NT2/D1 (cell line): ENCODE measurements at regions not wholly inside any gene's neighbourhood (a gene's known extent, or its start where the extent isn't known, plus 50 kb on each side); places are given as distances from the start of the nearest gene placed in this dataset.

Source experiments
- DNase-seq: peaks from one replicate; pipeline ENCODE4 v3.0.0-alpha.2; 2011; ENCODE audit warnings: low read depth, low spot score
- H3K27me3 ChIP-seq: 2 replicates; pipeline ENCODE4 v1.6.0; 2011; ENCODE audit warnings: mild to moderate bottlenecking; ENCODE audit not compliant: insufficient read length, insufficient read depth
- H3K36me3 ChIP-seq: 2 replicates; pipeline ENCODE4 v1.6.1; 2011; ENCODE audit warnings: mild to moderate bottlenecking, low read length, mixed read lengths; ENCODE audit not compliant: insufficient read depth, insufficient read length
- H3K4me1 ChIP-seq: 2 replicates; pipeline ENCODE4 v1.5.1; 2011; ENCODE audit not compliant: insufficient read depth, insufficient read length
- H3K4me3 ChIP-seq: 2 replicates; pipeline ENCODE4 v1.5.1; 2011; ENCODE audit warnings: low read depth; ENCODE audit not compliant: insufficient read length
- H3K9ac ChIP-seq: 2 replicates; pipeline ENCODE4 v1.6.0; 2011; ENCODE audit warnings: low read depth; ENCODE audit not compliant: insufficient read length
- H3K9me3 ChIP-seq: 2 replicates; pipeline ENCODE4 v1.5.1; 2011; ENCODE audit warnings: mild to moderate bottlenecking, low read length; ENCODE audit not compliant: insufficient read depth
- SUZ12 ChIP-seq: IDR thresholded peaks from 2 replicates; pipeline ENCODE4 v1.6.1; 2011; ENCODE audit not compliant: insufficient read length, insufficient read depth; ENCODE audit errors: extremely low read depth
- YY1 ChIP-seq: IDR thresholded peaks from 2 replicates; pipeline ENCODE4 v1.6.1; 2011; ENCODE audit not compliant: insufficient read length, insufficient read depth
- ZNF274 ChIP-seq: IDR thresholded peaks from 2 replicates; pipeline ENCODE4 v1.6.1; 2011; ENCODE audit warnings: mild to moderate bottlenecking, low read depth, low read length

GRCh38 chr1:181191494-181192040 lies 103.1 kb downstream of the IER5 start:
- no peak overlapping the region for H3K9ac ChIP-seq
- H3K4me3 ChIP-seq = no peak overlapping the region
- TF ChIP-seq SUZ12 = no peak
- TF ChIP-seq YY1 = no peak
- TF ChIP-seq ZNF274 = no peak
- H3K4me1 ChIP-seq = peaks cover 6% of the 10 kb centered on the region
- H3K27me3 ChIP-seq = peaks cover 16% of the 10 kb centered on the region
- DNase-seq = no peak
- peaks cover 8% of the 10 kb centered on the region; the same call in 1 of the 2 replicates for H3K9me3 ChIP-seq
- no peaks in the 10 kb centered on the region for H3K36me3 ChIP-seq

DNA sequence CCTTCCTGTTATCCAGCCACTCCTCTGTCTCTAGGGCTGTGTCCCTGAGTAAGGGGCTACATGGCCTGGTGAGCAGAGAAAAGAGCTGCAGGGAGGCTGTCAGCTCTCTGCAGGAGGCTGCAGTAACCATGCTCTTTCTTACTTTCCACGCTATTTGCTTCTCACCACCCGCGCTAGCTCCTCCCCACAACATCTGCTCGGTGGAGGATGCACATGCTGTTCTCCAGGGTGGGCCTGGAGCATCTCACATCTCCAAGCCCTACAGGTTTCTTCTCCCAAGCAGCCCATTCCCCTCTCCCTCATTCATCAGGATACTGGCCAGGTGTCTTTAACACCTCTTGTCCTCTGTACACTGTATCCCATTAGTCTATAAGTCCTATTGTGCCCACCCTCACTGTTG lies 103.8 kb downstream of the IER5 start:
- Histone ChIP-seq H3K9ac (no peak overlapping the region), H3K4me3 (no peak overlapping the region), H3K36me3 (no peaks in the 10 kb centered on the region), H3K27me3 (peaks cover 12% of the 10 kb centered on the region), H3K9me3 (peaks cover 8% of the 10 kb centered on the region; the same call in 1 of the 2 replicates), H3K4me1 (peaks cover 6% of the 10 kb centered on the region)
- TF ChIP-seq SUZ12 (no peak), ZNF274 (no peak), YY1 (no peak)
- DNase-seq = no peak

DNA sequence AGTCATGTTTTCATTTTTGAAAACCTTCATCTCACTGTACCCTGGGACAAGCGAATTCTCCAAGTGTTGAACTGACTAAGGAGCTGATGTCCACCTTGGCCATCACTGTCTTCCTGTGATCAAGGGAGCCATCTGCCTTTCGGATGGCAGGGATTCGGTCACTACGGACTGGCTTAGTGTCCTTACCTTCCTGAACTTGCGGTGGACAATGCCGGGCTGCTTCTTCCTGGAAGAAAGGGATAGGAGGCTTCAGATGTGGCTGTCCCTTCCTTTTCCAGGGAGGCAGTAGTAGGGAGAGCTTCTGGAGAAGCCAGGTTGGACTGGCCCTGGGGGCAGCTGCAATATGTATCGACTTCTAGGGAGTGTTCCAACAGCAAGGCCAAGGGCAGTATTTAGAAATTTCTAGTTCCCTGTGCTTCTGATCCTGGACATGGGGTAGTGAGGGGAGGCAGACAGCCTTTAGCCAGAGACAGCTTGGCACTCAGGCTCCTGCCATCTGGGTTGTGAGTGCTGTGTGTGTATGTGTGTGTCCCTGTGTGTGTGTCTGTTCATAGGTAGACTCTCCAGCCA lies 114.6 kb downstream of the IER5 start:
- Histone ChIP-seq H3K4me3 (no peak overlapping the region), H3K9ac (no peak overlapping the region), H3K9me3 (no peaks in the 10 kb centered on the region), H3K4me1 (peaks cover 8% of the 10 kb centered on the region), H3K36me3 (no peaks in the 10 kb centered on the region), H3K27me3 (peaks cover 2% of the 10 kb centered on the region)
- no peak for TF ChIP-seq ZNF274
- TF ChIP-seq YY1 = no peak
- TF ChIP-seq SUZ12 = no peak
- DNase-seq = no peak

GRCh38 chr1:181204530-181204929 lies 116.0 kb downstream of the IER5 start:
- peaks cover 2% of the 10 kb centered on the region for H3K27me3 ChIP-seq
- TF ChIP-seq ZNF274 (no peak), SUZ12 (no peak), YY1 (no peak)
- no peak for DNase-seq
- no peaks in the 10 kb centered on the region for H3K36me3 ChIP-seq
- H3K9me3 ChIP-seq = no peaks in the 10 kb centered on the region
- no peak overlapping the region for H3K4me3 ChIP-seq
- H3K9ac ChIP-seq = no peak overlapping the region
- H3K4me1 ChIP-seq = peaks cover 8% of the 10 kb centered on the region

GRCh38 chr1:181205901-181206300 lies 117.4 kb downstream of the IER5 start:
- Histone ChIP-seq H3K9ac (no peak overlapping the region), H3K36me3 (no peaks in the 10 kb centered on the region), H3K27me3 (peaks cover 2% of the 10 kb centered on the region), H3K9me3 (no peaks in the 10 kb centered on the region), H3K4me3 (no peak overlapping the region), H3K4me1 (peaks cover 8% of the 10 kb centered on the region)
- DNase-seq = no peak
- TF ChIP-seq YY1 = no peak
- no peak for TF ChIP-seq ZNF274
- no peak for TF ChIP-seq SUZ12

- DNase-seq = no peak
- no peak overlapping the region for H3K4me3 ChIP-seq
- TF ChIP-seq SUZ12 (no peak), ZNF274 (no peak), YY1 (no peak)
- H3K27me3 ChIP-seq = peaks cover 2% of the 10 kb centered on the region
- H3K4me1 ChIP-seq = peaks cover 8% of the 10 kb centered on the region
- no peak overlapping the region for H3K9ac ChIP-seq
- no peaks in the 10 kb centered on the region for H3K9me3 ChIP-seq
- H3K36me3 ChIP-seq = no peaks in the 10 kb centered on the region
Observed at GRCh38 chr1:181206513-181206912, 118.0 kb downstream of the IER5 start.

- Histone ChIP-seq H3K36me3 (no peaks in the 10 kb centered on the region), H3K27me3 (peaks cover 2% of the 10 kb centered on the region), H3K4me3 (no peak overlapping the region), H3K9ac (no peak overlapping the region), H3K4me1 (peaks cover 8% of the 10 kb centered on the region), H3K9me3 (no peaks in the 10 kb centered on the region)
- no peak for DNase-seq
- TF ChIP-seq SUZ12 (no peak), ZNF274 (no peak), YY1 (no peak)
Observed at GRCh38 chr1:181206979-181207790, 118.7 kb downstream of the IER5 start.
